Posterior cingulate gyrus (tissue), 11 donors: ENCODE measurements at regions not wholly inside any gene's neighbourhood (a gene's known extent, or its start where the extent isn't known, plus 50 kb on each side); places are given as distances from the start of the nearest gene placed in this dataset.

Experiments
- DNase-seq, 10 donors: peaks; one replicate each; pipeline versions ENCODE4 v3.0.0 to v3.0.0-alpha.2; 2020 to 2021; ENCODE audit warnings: mixed read lengths in 3 of 10
- intact Hi-C: fragments of 100-400 bp; cut with DNase I; formaldehyde crosslinking; loops from one replicate; pipeline ENCODE4 v1.15.1; 2023

DNA sequence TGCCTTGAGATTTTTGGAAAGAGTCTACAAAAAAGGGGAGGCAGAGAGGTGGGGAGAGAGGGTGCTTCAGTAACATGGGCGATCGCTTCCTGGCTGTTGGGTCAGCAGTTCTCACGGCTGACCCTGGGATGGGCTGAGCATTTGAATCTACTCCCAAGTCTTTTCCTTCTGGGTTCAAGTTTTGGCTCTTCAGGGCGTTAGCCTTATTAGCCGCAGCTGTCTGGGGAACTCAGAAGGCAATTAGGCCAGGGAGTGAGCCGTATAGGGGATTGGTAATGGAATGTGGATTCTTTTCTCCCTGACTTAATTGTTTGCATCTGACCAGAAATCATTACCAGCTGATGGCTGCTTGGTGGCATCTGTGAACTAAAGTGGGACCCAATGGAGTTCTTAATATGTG, 250.5 kb upstream of the SKOR2 start:
- intact Hi-C loops, result no loop called here
- no peak for DNase-seq

DNA sequence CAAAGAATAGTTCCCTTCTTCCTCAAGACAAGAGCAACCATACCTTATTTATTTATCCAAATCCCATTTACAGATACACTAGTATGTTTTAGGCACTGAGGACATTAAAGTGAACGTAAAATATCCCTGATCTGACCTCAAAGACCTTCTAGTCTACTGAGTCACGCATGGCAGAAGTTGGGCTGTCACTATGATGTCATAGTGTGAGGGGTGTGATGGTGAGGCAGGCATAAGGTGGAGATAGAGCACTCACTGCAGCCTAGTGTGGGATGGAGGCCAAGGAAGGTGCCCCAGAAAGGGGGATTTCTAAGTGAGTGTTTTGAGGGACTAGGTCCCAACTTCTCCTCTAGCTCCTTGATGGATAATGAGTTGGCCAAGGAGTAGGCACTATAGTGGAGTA, 249.5 kb upstream of the SKOR2 start:
- DNase-seq, result no peak
- intact Hi-C loops, result no loop called here

DNA sequence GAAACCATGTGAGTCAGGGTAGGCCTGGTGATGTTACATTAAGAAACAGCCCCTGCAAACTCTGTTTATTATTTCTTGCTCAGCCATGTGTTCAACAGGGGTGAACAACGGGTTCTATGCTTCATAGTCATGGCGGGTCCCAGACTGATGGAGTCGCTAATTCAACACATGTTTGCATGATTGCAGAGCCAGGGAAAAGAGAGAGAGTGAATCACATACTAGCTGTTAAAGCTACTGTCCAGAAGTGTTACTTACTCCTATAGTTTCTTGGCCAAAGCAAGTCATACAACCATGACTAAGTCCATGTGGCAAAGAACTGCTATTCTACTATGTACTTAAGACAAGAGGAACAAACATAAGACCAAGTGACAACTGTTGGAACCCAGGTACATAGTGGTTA, 241.2 kb upstream of the SKOR2 start:
- DNase-seq, result no peak
- intact Hi-C loops, result loop anchor here (10.0 kb wide), 1 partner anchor 62 kb away; no protein-coding TSS in a partner anchor

DNA sequence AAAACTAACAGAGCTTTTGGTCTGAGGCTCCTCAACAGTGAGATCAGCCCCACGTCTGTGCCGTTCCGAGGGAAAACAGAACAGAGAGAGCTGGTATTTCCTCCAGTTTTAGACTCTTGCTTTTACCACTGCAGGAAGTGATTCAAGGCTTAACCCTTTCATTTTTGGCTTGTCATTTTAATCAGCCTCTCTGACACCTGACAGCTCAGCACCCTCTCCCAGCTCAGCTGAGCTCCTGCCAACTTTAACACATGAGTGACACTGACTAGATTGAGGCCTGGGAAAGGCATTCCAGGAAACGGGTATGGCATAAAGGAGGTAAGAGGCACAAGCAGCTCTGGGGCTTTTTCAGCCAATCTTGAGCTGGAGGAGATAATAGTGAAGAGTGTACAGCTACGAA, 239.4 kb upstream of the SKOR2 start:
- no peak for DNase-seq
- intact Hi-C loops, result loop anchor here (10.0 kb wide), 1 partner anchor 64 kb away; no protein-coding TSS in a partner anchor

DNA sequence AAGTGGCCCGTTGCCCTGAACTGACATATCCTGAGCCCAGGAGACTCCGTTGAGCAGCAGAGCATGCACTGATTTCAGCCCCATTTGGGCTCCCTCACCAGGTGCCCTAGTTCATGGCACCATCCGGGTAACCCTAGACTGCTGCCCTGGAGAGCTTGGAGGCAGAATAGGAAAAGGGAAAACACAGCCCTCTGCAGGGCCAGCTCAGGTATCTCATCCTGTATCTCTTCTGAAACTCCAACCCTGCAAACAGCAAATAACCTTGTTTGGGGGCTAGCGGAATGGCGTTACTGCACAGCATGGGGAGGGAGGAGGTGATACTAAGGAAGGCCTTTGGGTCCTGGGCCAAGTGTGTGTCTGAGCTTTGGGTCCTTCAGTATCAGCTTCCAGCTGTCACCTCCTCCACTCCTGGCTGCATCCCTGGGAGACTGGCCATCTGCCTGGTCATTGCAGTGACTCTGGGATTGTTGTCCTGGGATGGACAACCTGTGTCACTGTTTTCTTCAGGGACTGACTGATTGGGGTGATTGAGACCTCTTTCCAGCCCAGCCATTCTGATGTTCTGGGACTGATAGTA, 233.8 kb upstream of the SKOR2 start:
- intact Hi-C loops, result no loop called here
- DNase-seq, result no peak

DNA sequence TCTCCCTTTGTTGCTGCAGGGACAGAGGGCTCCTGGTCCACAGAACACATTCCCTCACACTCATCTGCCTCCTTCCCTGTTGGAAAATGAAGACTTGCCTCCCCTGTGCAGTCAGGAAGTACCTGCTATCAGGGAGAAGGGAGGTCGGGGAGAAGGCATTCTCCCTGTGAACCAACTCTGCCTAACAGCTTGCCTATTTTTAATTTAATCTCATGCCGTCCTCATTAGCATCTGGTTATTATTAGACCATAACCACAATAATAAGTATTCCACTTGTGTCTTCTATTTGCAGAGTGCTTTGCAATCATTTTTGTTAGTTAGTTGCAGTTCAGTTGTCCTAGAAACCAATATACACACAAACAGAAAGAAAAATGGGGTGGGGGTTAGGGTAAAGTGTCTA, 232.6 kb upstream of the SKOR2 start:
- intact Hi-C loops, result no loop called here

DNA sequence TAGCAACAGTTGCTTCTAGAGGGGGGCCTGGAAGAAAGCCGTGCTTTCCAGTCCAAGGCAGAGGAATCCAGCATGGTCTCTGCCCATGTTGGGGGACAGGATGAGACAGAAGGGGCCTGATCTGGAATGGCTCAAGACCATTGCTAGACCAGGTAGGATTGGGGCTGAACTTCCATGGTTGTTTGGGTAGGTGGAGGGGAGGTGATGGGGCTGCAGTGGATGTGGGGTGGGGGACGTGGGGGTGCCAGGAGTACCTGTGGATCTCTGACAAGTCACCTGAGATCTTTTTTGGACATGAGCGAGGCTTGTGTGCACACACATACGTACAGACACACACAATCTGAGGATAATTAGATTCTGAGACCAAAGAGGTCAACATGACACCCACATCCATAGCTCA, 228.7 kb upstream of the SKOR2 start:
- intact Hi-C loops, result no loop called here
- DNase-seq, result no peak

More for the DNA sequence above, 232.6 kb upstream of the SKOR2 start:
- DNase-seq, result no peak

DNA sequence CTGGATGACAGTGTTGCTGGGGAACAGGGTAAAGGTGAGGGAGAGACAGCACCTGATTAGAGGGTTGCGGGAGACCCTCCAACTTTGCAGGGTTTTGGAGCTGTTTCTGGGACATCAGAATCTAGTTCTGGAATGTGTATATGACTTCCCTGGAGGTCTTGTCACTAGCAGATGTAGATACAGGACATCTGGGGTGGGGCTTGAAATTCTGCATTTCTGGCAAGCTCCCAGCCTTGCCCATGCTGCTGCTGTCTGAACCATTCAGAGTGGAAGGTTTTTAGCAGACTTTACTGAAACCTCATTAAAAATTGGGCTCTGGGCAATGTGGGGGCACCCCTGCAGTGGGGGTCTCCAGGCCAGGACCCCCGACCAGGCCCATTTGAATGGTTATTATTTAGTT, 220.3 kb upstream of the SKOR2 start:
- DNase-seq, result no peak
- intact Hi-C loops, result no loop called here

DNA sequence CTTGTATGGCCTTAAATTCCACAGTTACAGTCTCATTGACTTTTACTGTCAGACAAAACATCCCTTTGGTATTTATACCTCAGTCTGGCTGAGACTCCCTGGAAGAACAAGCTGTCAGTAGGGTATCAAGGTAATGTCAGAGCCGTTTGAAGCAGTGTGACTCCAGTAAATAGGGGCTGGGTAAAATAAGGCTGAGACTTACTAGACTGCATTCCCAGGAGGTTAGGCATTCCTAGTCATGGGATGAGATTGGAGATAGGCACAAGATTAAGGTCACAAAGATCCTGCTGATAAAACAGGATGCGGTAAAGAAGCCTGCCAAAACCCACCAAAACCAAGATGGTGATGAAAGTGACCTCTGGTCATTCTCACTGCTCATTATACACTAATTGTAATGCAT, 219.5 kb upstream of the SKOR2 start:
- intact Hi-C loops, result no loop called here
- no peak for DNase-seq

DNA sequence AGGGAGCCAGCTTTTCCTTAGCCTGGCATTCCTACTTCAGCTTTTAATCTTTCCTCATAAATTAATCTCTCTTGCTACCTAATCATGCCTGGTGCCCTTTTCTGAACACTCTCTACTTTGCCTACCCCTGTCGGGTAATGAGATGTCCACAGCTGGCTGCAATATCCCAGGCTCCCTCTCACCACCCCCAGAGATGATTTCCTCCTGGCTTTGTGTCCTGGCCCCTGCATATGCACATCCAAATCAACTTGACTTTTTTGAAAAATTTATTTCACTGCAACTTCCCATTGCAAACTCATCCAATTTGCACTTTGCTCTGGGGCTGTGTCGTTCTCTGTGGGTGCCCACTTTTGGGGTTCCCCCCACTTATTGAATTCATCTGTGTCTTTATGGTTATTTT, 218.1 kb upstream of the SKOR2 start:
- intact Hi-C loops, result no loop called here
- DNase-seq, result no peak

DNA sequence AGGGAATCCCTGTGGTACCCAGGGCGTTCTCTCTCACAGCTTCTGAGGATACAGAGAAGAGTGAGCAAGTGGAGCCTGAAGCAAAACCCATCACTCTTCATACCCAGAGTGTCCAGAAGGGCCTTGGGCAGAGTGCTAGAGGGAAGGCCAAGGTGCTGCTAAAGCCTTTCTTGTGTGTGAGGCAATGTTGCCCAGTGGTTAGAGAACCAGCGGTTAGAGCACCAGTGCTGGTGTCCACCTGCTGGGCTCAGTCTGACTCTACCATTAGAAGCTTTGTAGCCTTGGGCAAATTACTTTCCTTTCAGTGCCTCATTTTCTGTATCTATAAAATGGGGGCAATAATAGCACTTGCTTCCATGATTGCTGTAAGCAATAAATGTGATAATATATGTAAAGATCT, 210.5 kb upstream of the SKOR2 start:
- DNase-seq, result no peak
- intact Hi-C loops, result no loop called here

DNA sequence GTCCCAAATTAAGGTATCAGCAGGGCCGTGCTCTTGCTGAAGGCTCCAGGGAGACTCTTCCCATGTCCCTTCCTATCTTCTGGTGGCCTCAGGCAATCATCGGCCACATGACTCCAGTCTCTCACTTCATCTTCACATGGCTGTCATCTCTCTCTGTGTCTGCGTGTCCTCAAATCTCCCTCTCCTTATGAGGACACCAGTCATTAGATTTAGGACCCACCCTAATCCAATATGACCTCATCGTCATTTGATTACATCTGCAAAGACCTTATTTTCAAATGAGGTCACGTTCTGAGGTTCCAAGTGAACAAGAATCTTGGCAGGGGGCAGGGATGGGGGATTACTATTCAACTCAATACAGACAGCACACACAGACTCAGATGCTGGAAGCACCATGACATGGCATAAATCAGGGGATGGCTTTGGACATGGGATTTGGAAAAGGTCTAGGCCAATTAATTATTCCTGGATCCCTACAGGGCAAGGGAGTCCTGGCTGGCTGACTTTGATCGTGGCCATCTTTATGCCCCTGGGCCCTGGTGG, 210.0 kb upstream of the SKOR2 start:
- DNase-seq, result no peak
- intact Hi-C loops, result no loop called here

DNA sequence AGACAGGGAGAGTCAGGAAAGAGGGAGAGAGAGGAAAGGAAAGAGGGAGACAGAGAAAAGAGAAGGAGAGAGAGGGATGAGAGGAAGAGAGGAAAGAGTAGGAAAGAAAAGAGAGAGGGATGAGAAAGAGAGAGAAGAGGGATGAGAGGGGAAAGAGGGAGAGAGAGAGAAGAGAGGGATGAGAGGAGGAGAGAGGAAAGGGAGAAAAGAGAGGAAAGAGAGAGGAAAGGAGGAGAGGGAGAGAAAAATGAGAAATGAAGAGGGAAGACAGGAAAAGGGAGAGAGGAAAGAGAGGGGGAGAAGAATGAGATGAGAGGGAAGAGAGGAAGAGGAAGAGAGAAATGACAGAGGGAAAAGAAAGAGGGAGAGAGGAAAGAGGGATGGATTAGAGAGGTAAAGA, 207.0 kb upstream of the SKOR2 start:
- intact Hi-C loops, result no loop called here
- DNase-seq, result no peak

DNA sequence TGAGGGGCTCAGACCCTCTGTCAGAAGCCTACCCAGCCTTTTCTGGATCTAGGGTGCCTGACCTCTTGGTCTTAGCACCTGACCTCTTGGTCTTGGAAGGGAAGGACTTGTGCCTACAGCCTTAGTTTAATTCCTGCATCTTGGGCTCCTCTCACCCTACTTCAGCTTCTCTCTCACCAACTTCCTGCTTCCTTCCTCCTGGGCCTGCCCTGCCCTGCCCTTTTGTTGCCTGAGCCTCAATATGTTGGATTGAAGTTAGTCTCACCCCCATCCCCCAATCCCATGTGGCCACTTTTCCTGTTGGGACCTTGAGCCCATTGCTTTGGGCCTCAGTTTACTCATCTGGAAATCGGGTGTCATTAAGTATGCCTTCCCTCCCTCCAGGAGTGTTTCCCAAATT, 206.2 kb upstream of the SKOR2 start:
- intact Hi-C loops, result no loop called here

DNA sequence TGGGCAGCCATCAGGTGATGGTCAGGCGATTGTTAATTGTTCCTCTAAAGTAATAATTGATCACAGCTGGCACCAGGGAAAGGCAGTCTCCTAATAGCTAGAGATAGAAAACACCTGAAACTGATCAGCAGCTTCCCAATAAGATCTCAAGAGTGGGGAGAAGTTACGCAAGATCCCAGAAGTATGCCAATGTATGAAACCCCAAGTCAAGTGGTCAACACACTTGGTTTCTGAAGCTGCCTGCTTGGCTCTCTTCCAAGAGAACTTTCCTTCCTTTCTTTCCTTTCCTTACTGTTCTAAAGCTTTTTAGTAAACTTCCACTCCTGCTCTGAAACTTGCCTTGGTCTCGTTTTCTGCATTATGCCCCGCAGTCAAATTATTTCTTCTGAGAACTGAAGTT, 201.6 kb upstream of the SKOR2 start:
- intact Hi-C loops, result no loop called here
- DNase-seq, result no peak

More for the DNA sequence above, 206.2 kb upstream of the SKOR2 start:
- DNase-seq, result no peak

DNA sequence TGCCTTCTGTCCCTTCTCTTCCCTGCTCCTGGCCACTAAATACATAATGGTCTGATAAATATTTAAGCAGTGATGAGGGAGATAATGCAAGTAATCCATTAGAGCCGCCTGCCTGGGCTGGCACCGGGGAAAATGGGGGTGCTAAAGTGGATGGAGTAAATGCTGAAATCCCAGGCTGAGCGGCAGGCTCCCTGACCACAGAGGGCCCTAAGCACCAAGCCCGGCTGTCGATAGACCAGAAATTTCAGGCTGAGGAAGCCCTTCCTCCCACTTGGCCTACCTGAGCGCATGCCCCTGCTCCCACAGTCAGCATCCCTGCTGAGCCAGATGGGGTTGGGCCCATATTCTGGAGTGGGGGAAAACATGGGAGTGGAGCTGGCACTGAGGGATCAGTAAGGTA, 197.5 kb upstream of the SKOR2 start:
- DNase-seq, result no peak
- intact Hi-C loops, result no loop called here

DNA sequence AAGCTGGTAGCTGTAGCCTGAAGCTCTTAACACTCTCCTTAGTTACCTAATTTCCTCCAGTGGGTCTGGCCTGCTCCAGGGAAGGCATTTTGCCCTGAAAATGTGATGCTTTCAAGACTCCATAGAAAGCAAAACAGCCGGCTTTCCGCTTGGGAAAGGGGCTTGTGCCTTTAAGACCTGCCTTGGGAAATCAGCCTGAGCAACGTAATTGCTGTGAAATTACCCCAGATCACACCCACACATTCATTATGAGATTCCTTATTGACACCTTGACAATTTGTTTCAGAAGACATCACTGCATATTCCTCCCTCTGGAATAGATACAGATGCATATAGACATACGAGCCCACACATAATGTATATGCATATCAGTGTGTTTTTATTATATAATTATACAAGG, 190.5 kb upstream of the SKOR2 start:
- no peak for DNase-seq
- intact Hi-C loops, result no loop called here

DNA sequence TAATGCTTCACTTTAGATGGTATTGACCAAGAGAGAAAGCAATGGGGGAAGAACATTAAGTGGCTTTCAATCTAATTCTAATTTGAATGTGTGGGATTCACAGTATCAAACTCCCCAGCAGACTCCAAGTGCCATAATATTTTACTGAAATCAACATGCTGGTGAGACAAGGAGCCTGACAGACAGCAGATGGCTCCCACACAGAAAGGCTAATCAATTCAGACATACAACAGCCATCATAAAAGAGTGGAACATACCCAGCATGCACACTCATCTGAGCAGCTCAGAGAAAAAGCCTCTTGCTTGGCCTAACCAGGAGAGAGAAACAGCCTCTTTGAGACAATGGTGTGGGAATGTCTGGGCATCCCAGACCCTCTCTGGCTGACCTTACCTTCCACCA, 186.5 kb upstream of the SKOR2 start:
- intact Hi-C loops, result no loop called here
- DNase-seq, result no peak

DNA sequence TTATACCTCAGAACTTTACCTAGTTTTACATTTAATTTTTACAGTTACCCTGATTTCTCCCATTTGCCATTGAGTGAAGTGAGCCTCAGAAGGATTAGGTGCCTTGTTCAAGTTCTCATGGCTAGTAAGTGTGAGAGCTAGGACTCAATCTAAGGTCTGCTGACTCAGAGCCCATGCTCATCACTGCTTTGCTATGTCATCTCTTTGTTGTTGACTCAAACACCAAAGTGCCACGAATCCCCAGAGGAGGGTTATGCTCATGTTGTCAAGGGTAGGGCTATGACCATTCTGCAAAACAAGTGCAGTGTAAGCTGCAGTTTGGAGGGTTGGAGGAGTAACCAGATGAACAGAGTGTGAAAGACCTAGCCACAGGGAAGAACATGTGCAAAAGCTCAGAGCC, 185.4 kb upstream of the SKOR2 start:
- DNase-seq, result no peak
- intact Hi-C loops, result no loop called here

DNA sequence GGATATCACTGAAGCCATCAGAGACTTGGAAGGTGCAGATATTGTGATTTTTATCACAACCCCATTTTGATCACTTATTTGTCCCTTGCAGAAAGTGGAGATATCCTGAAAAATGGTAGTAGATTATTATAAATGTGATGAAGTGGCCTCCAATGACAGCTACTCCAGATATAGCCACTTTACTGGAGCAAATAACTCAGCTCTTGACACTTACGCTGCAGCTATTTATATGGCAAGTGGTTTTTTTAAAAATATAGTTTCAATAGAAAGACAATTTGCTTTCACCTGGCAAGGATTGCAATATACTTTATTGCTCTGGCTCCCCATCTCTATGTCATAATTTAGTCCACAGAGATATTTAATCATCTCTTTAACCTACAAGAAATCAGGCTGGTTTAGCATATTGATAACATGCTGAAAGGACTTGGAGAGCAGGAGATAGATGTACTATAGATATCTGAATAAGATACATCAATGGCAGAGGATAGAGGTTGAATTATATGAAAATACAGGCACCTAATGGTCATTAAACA, 182.8 kb upstream of the SKOR2 start:
- intact Hi-C loops, result no loop called here
- no peak for DNase-seq

DNA sequence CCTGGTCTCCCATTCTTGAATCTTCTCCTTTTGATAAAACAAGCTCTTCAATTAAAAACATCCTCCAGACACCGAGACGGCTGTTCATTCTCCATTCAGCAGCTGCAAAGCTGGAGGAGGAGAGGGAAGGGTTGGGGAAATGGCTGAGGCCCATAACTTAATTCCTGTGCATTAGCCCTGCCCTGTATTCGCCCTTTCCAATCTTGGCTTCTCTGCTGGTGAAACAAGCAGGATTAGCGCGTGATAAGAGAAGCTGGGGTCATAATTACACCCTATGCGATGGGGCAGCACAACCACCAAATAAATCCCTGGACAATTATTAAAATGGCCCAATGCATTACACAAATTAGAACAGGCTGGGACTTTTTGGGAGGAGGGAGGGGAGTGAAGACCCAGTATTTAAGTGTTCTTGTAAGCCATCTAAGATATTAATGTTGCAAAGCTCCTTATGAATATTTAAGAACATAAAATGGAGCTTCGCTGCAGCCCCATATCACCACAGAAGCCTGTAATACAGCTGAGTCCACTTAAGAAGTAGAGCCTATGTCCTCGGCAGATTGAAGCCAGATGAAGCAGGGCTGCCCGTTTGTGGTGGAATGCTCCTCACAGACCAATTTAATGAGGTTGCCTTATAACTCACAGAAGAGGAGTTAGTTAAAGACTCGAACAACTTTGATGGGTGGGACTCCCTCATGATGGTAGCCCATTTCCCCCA, 176.6 kb upstream of the SKOR2 start:
- intact Hi-C loops, result no loop called here
- DNase-seq, result no peak

DNA sequence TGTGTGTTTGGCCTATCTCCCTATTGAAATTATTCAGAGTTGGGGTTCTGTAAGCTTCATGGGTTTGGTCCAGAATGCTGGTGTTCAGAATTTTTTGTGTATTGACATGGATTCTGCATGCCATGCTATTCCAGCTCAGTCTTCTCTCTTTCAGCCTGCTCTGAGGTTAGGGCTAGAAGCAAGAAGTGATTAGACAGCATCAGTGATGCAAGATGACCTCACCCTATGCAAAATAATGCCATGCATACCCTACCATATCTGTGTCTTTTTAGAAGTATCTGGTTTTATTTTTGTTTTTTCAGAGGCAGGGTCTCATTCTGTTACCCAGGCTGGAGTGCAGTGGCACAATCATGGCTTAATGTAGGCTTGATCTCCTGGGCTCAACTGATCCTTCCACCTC, 175.6 kb upstream of the SKOR2 start:
- intact Hi-C loops, result no loop called here
- no peak for DNase-seq
